GM12891 (cell line): ENCODE measurements at regions not wholly inside any gene's neighbourhood (a gene's known extent, or its start where the extent isn't known, plus 50 kb on each side); places are given as distances from the start of the nearest gene placed in this dataset.

Experiments used
- DNase-seq: peaks from one replicate; pipeline ENCODE4 v3.0.0; 2011; ENCODE audit warnings: low spot score; ENCODE audit not compliant: insufficient read length
- FAIRE-seq: peaks from 2 replicates; lab custom pipeline; 2011; peaks lifted over from hg19 to GRCh38; lab: Jason Lieb, UNC
- PAX5 ChIP-seq: IDR thresholded peaks from 2 replicates; pipeline ENCODE4 v1.6.1; 2011; ENCODE audit warnings: low read length, moderate library complexity, mild to moderate bottlenecking; ENCODE audit not compliant: insufficient read depth, severe bottlenecking
- POLR2A ChIP-seq: IDR thresholded peaks from 2 replicates; pipeline ENCODE4 v1.6.1; 2011; ENCODE audit warnings: low read depth, low read length, control low read depth
- POLR2AphosphoS5 ChIP-seq: IDR thresholded peaks from 2 replicates; pipeline ENCODE4 v1.6.1; 2011; ENCODE audit warnings: low read depth, low read length, control low read depth
- POU2F2 ChIP-seq: IDR thresholded peaks from 2 replicates; pipeline ENCODE4 v1.6.1; 2011; ENCODE audit warnings: low read depth, mild to moderate bottlenecking, control low read depth, low read length, moderate library complexity
- SPI1 ChIP-seq: IDR thresholded peaks from 2 replicates; pipeline ENCODE4 v1.6.1; 2011; ENCODE audit warnings: low read depth, low read length, control low read depth
- TAF1 ChIP-seq: IDR thresholded peaks from 2 replicates; pipeline ENCODE4 v1.6.1; 2011; ENCODE audit warnings: low read depth, low read length, control low read depth

GRCh38 chr4:123298261-123298660 is 98.3 kb upstream of the SPRY1 start:
- FAIRE-seq: no peak
- DNase-seq: no peak
- TF ChIP-seq POU2F2: no peak
- TF ChIP-seq PAX5: no peak
- no peak for TF ChIP-seq POLR2AphosphoS5
- TF ChIP-seq POLR2A: no peak
- TF ChIP-seq TAF1: no peak
- no peak for TF ChIP-seq SPI1

- FAIRE-seq: no peak
- no peak for DNase-seq
- TF ChIP-seq TAF1: no peak
- TF ChIP-seq SPI1: no peak
- no peak for TF ChIP-seq POLR2AphosphoS5
- no peak for TF ChIP-seq PAX5
- TF ChIP-seq POLR2A: no peak
- no peak for TF ChIP-seq POU2F2
Measured at GRCh38 chr4:123298801-123299200, 97.8 kb upstream of the SPRY1 start.

- TF ChIP-seq POLR2AphosphoS5: no peak
- TF ChIP-seq POLR2A: no peak
- TF ChIP-seq SPI1: no peak
- TF ChIP-seq TAF1: no peak
- no peak for TF ChIP-seq PAX5
- no peak for TF ChIP-seq POU2F2
- DNase-seq (no peak), FAIRE-seq (peak; percentile 62)
Measured at GRCh38 chr4:123299212-123299691, 97.3 kb upstream of the SPRY1 start.

DNA sequence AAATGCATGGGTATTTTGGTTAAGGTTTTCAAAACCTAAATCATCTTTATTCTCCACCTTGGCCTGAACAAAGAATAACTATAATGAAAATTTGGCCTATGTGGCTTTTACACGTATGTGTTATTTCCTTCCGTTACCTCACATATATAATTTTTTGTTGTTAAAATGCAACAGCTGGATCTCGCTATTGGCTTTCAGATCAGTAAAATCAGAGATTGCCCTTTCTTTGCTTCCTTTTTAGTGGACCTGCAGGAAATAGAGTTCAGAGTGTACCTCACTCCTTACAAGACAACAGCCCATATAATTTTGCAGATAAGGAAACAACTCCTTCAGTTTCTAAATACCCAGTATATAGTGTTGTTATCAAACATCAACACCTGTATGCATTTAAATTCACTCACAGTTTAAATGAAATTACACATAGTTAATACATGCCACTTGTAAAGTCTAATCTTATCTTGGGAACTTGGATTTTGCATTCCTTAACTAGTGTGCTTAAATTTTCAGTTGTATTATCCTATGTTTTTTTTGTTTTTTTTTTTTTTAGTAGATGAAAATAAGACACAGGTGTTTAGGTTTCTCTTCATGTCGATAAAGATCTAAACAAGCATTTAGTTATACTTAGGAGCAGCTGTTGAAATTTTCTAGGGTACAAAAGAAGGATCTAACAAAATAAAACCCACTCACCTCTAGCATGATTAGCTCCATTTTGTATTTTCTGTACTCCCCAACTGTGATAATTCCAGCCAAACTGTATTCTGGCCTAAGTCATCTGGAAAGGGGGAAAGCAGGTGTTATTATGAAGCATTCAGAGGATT is 96.2 kb upstream of the SPRY1 start:
- FAIRE-seq (no peak), DNase-seq (no peak)
- TF ChIP-seq PAX5: no peak
- no peak for TF ChIP-seq POLR2A
- no peak for TF ChIP-seq POLR2AphosphoS5
- no peak for TF ChIP-seq SPI1
- no peak for TF ChIP-seq POU2F2
- TF ChIP-seq TAF1: no peak

DNA sequence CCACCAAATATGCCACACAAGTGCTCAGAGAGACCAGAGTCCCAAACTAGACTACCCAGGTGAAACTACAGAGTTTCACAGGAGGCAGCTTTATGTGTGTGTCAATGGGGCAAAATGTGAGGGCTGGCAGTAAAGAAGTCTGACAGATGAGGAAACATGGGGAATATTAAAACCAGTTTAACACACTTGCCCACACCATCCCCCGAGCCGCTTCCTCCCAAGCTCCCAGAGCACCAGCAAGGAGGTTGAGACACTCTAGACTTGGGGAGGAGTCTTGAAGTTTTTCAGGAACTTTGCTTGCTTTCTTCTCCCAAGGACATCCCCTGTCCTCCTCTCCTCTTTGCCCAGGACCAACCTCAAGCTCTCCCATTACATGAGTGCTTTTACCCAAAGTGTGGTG is 94.7 kb upstream of the SPRY1 start:
- no peak for DNase-seq
- FAIRE-seq: peak; percentile 28
- TF ChIP-seq POU2F2 (no peak), POLR2AphosphoS5 (no peak), PAX5 (no peak), TAF1 (no peak), SPI1 (no peak), POLR2A (no peak)

DNA sequence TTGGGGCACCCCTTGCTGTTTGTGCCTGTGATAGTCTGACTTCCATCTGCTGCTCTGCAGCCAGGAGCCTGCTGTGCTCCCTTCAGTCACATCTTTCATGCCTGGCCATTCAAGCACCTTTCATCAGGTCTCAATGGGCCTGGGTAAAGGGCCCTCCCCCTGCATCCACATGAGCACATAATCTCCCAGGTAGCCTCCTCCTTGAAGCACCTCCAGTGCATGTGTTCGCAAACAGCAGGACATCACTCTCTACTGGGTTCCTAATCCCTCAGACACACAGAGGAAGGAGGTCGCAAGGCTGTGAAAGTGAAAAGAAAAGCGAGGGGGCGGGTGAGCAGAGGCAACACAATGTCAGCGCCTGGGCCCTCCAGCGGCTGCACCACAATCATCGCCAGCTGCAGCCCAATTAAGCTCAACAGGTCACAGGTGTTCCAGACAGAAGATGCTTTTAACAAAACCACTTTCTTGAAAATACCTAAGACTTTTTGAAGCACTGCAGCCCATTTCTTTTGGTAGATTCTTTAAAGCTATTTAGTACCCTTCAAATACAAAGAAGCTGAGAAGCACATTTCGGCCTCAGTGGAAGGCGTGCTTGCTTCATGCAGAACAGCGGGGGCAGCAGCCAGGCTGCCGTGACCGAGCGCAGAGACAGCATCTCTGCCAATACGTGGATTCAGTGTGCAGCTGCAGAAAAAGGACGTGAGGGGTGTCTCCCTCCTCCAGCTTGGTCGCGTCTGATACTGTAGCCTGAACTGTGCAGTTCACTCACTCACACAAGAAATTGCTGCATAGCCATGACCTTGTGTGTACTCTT is 92.2 kb upstream of the SPRY1 start:
- DNase-seq (no peak), FAIRE-seq (peak; percentile 81)
- TF ChIP-seq PAX5 (no peak), POLR2AphosphoS5 (no peak), TAF1 (no peak), SPI1 (no peak), POLR2A (no peak), POU2F2 (no peak)

DNA sequence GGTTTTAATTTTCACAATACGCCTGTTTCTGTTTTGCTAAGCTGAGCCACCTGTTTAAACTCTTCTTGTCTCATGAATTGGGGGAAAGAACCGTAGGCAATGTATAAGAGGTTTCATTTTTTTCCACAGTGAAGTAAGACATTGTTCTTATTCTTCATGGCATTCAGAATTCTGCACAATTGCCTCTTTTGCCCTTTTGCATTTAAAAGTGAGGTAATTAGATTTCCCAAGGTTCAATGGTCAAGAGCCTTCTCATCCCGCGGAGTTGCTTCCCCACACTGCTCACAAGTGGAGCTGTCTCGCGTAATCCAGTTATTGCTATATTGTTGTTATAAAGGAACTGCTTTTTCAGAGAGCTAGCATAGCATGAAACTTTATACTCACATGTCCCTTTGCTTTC is 90.9 kb upstream of the SPRY1 start:
- no peak for FAIRE-seq
- DNase-seq: no peak
- no peak for TF ChIP-seq POU2F2
- TF ChIP-seq POLR2AphosphoS5: no peak
- no peak for TF ChIP-seq PAX5
- no peak for TF ChIP-seq POLR2A
- no peak for TF ChIP-seq SPI1
- TF ChIP-seq TAF1: no peak

DNA sequence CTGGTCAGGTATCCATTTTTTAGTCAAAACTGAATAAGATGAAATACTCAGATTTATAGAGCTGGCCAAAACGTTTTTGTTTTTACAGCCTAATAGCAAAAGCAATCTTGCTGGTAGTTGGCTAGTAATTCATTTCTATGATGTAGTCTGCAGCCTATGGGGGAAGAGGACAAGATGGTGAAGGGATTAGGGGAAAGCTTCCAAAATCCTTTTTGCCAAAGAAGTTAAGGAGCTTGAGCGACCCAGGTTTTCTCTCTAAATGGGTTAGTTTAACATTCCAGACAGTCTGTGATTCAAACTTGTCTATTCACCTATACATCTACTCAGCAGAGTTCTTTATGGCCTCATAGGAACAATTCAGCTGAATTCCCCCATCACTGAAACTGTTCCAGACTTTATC is 89.8 kb upstream of the SPRY1 start:
- TF ChIP-seq POU2F2: no peak
- TF ChIP-seq POLR2AphosphoS5: no peak
- no peak for TF ChIP-seq TAF1
- no peak for TF ChIP-seq POLR2A
- no peak for TF ChIP-seq SPI1
- TF ChIP-seq PAX5: no peak
- FAIRE-seq (no peak), DNase-seq (no peak)

- TF ChIP-seq POLR2AphosphoS5: no peak
- no peak for TF ChIP-seq SPI1
- TF ChIP-seq PAX5: no peak
- TF ChIP-seq POU2F2: no peak
- FAIRE-seq (no peak), DNase-seq (no peak)
Measured at GRCh38 chr4:123308667-123309066, 87.9 kb upstream of the SPRY1 start.
